Lung (tissue), 11 donors: ENCODE measurements at regions not wholly inside any gene's neighbourhood (a gene's known extent, or its start where the extent isn't known, plus 50 kb on each side); places are given as distances from the start of the nearest gene placed in this dataset.
"Not testable (repeated sequence)": the region's sequence is repeated elsewhere in the genome, so short reads cannot be mapped to it uniquely, and the experiment has no call there.

Source experiments
- ATAC-seq: fragments of 200-7000 bp; cut with Tn5 transposase; one replicate; pipeline ENCODE4 v1.9.1; 2020; ENCODE audit warnings: moderate number of reproducible peaks; ENCODE audit not compliant: insufficient read depth, low FRiP score
- DNase-seq, 3 donors: peaks; one replicate each; pipeline ENCODE4 v3.0.0-alpha.2; 2013 to 2017
- H3K27ac ChIP-seq, 2 donors: one replicate each; pipeline ENCODE4 v1.5.1; 2013; ENCODE audit warnings: mild to moderate bottlenecking in 2 of 2, moderate library complexity in 2 of 2, control low read depth in 1 of 2, inconsistent platforms in 1 of 2, low read depth in 1 of 2, low read length in 1 of 2
- H3K27me3 ChIP-seq, 3 donors: one replicate each; pipeline ENCODE4 v1.5.1; 2013; ENCODE audit warnings: low read length in 2 of 3; ENCODE audit not compliant: control insufficient read depth in 3 of 3, insufficient read depth in 3 of 3
- H3K36me3 ChIP-seq, 4 donors: one replicate each; pipeline ENCODE4 v1.5.1; 2013; ENCODE audit warnings: low read length in 4 of 4, mild to moderate bottlenecking in 1 of 4, moderate library complexity in 1 of 4; ENCODE audit not compliant: control insufficient read depth in 4 of 4, insufficient read depth in 4 of 4
- H3K4me1 ChIP-seq, 5 donors: one replicate each; pipeline ENCODE4 v1.5.1; 2013; ENCODE audit warnings: low read length in 5 of 5, mild to moderate bottlenecking in 2 of 5, moderate library complexity in 1 of 5; ENCODE audit not compliant: control insufficient read depth in 5 of 5, insufficient read depth in 5 of 5
- H3K4me3 ChIP-seq: one replicate; pipeline ENCODE4 v1.5.1; 2013; ENCODE audit warnings: mild to moderate bottlenecking, control low read depth, moderate library complexity
- H3K9ac ChIP-seq, 2 donors: one replicate each; pipeline ENCODE4 v1.5.1; 2013; ENCODE audit warnings: low read length in 2 of 2, control low read depth in 1 of 2; ENCODE audit not compliant: insufficient read depth in 1 of 2
- H3K9me3 ChIP-seq, 4 donors: one replicate each; pipeline ENCODE4 v1.5.1; 2013; ENCODE audit warnings: low read length in 3 of 4, mild to moderate bottlenecking in 1 of 4, moderate library complexity in 1 of 4; ENCODE audit not compliant: control insufficient read depth in 4 of 4, insufficient read depth in 3 of 4
- WGBS, 2 donors: extraction: QIAGEN DNeasy Blood & Tissue Kit; methylation state at CpG; one replicate each; pipeline ENCODE4 v1.1.7; 2013; 5-methylcytosine and 5-hydroxymethylcytosine counted together
- TF ChIP-seq, protein P1 (sequence below): IDR thresholded peaks from 2 replicates; pipeline ENCODE4 v1.5.1; 2012; ENCODE audit warnings: mild to moderate bottlenecking; ENCODE audit errors: control extremely low read depth, extremely low read depth
- donor health status: control.
- donor health status: control.
- donor health status: Bipolar disorder and iron deficiency.
- donor health status: healthy.
- donor health status: DM: yes; HTN: yes; CAD: no.

- H3K27ac ChIP-seq: no peak overlapping the region
- H3K9me3 ChIP-seq: no peaks in the 10 kb centered on the region
- DNase-seq: no peak
- 78 to 86% methylated on average over 3 of the region's 3 CpGs for WGBS, 2 donors
- H3K27me3 ChIP-seq: no peaks in the 10 kb centered on the region
- no peak overlapping the region for H3K9ac ChIP-seq
- no peaks in the 10 kb centered on the region for H3K4me1 ChIP-seq
- no peak overlapping the region for H3K4me3 ChIP-seq
- no peaks in the 10 kb centered on the region for H3K36me3 ChIP-seq
- TF ChIP-seq, protein P1, sequence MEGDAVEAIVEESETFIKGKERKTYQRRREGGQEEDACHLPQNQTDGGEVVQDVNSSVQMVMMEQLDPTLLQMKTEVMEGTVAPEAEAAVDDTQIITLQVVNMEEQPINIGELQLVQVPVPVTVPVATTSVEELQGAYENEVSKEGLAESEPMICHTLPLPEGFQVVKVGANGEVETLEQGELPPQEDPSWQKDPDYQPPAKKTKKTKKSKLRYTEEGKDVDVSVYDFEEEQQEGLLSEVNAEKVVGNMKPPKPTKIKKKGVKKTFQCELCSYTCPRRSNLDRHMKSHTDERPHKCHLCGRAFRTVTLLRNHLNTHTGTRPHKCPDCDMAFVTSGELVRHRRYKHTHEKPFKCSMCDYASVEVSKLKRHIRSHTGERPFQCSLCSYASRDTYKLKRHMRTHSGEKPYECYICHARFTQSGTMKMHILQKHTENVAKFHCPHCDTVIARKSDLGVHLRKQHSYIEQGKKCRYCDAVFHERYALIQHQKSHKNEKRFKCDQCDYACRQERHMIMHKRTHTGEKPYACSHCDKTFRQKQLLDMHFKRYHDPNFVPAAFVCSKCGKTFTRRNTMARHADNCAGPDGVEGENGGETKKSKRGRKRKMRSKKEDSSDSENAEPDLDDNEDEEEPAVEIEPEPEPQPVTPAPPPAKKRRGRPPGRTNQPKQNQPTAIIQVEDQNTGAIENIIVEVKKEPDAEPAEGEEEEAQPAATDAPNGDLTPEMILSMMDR: no peak
- ATAC-seq: no peak
Measured at GRCh38 chr5:96493219-96493790, 60.3 kb upstream of the PCSK1 start.

GRCh38 chr5:96495412-96495811 lies 62.4 kb upstream of the PCSK1 start:
- not testable (repeated sequence) for H3K27ac ChIP-seq, ATAC-seq

GRCh38 chr5:96497027-96497426 lies 64.0 kb upstream of the PCSK1 start:
- 74 to 94% methylated on average over 1 of the region's 1 CpG for WGBS, 2 donors
- not testable (repeated sequence) for H3K9ac ChIP-seq

More at GRCh38 chr5:96495412-96495811, 62.4 kb upstream of the PCSK1 start:
- not testable (repeated sequence) for H3K4me3 ChIP-seq, DNase-seq, H3K27me3 ChIP-seq, H3K9me3 ChIP-seq, H3K9ac ChIP-seq, H3K36me3 ChIP-seq, H3K4me1 ChIP-seq
- WGBS, 2 donors: 94 to 100% methylated on average over 1 of the region's 1 CpG

DNA sequence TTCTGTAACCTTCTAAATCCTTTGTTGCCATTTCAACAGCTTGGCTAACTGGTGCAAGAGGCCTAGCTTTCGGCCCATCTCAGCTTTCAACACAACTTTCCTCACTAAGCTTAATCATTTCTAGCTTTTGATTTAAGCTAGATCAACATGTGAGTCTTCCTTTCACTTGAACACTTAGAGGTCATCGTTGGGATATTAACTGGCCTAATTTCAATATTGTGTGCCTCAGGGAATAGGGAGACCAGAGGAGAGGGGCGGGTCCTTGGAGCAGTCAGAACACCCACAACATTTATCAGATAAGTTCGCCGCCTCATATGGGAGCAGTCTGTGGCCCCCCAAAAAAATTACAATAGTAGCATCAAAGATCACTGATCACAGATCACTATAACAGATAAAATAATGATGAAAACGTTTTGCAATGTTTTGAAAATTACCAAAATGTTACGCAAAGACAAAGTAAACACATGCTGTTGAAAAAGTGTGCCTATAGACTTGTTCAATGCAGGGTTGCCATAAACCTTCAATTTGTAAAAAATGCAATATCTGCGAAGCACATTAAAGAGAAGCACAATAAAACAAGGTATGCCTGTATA lies 66.8 kb upstream of the PCSK1 start:
- Histone ChIP-seq H3K9me3 (no peaks in the 10 kb centered on the region), H3K9ac (no peak overlapping the region), H3K27me3 (no peaks in the 10 kb centered on the region), H3K4me1 (no peaks in the 10 kb centered on the region), H3K27ac (no peak overlapping the region), H3K4me3 (no peak overlapping the region), H3K36me3 (no peaks in the 10 kb centered on the region)
- no peak for DNase-seq
- ATAC-seq: no peak
- TF ChIP-seq, protein P1: no peak
- 82 to 85% methylated on average over 8 of the region's 8 CpGs for WGBS, 2 donors

More at GRCh38 chr5:96497027-96497426, 64.0 kb upstream of the PCSK1 start:
- H3K27me3 ChIP-seq, H3K4me1 ChIP-seq, H3K36me3 ChIP-seq, ATAC-seq, H3K27ac ChIP-seq, DNase-seq, H3K9me3 ChIP-seq, H3K4me3 ChIP-seq: not testable (repeated sequence)
